PFSK-1 (cell line): ENCODE measurements at regions not wholly inside any gene's neighbourhood (a gene's known extent, or its start where the extent isn't known, plus 50 kb on each side); places are given as distances from the start of the nearest gene placed in this dataset.

Experiments
- FOXP2 ChIP-seq: optimal IDR thresholded peaks from 2 replicates; pipeline ENCODE3; 2011; ENCODE audit warnings: borderline replicate concordance, control low read depth, inconsistent platforms; ENCODE audit not compliant: insufficient read depth; ENCODE audit errors: extremely low read length, extremely low read depth
- POLR2AphosphoS5 ChIP-seq: IDR thresholded peaks from 2 replicates; pipeline ENCODE4 v1.6.1; 2012; ENCODE audit warnings: low read depth, mild to moderate bottlenecking, control low read depth, low read length, moderate library complexity
- SIN3A ChIP-seq: IDR thresholded peaks from 2 replicates; pipeline ENCODE4 v1.6.1; 2012; ENCODE audit warnings: mild to moderate bottlenecking, low read length, moderate library complexity, borderline replicate concordance; ENCODE audit not compliant: insufficient read depth
- TAF1 ChIP-seq: IDR thresholded peaks from 2 replicates; pipeline ENCODE4 v1.6.1; 2012; ENCODE audit warnings: low read length, control low read depth, borderline replicate concordance; ENCODE audit not compliant: insufficient read depth
- TF ChIP-seq, protein P1 (sequence below), 2 experiments: IDR thresholded peaks; 2 replicates each; pipeline versions ENCODE4 v1.6.1 to v1.8.0; 2011 to 2012; ENCODE audit warnings: low read depth in 2 of 2, low read length in 2 of 2, control low read depth in 1 of 2, inconsistent platforms in 1 of 2, mild to moderate bottlenecking in 1 of 2, moderate library complexity in 1 of 2; ENCODE audit not compliant: insufficient read depth in 1 of 2

DNA sequence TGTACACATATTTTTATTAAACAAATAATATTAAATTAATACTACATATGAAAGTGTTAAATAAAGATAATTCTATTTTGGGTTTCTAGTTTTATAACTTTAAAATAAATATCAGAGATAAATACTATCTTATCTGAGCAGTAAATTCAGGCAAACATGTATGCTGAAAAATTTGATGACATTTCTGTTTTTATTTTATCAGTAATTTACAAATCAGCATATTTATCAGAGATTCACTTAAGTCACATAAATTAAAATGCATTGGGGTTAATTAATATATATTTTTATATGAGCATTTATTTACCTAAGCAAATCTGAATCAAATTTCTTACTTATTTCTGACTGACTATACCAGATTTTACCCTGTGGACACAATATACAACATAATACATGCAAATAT, 1499.8 kb downstream of the OTOL1 start:
- TF ChIP-seq, protein P1, sequence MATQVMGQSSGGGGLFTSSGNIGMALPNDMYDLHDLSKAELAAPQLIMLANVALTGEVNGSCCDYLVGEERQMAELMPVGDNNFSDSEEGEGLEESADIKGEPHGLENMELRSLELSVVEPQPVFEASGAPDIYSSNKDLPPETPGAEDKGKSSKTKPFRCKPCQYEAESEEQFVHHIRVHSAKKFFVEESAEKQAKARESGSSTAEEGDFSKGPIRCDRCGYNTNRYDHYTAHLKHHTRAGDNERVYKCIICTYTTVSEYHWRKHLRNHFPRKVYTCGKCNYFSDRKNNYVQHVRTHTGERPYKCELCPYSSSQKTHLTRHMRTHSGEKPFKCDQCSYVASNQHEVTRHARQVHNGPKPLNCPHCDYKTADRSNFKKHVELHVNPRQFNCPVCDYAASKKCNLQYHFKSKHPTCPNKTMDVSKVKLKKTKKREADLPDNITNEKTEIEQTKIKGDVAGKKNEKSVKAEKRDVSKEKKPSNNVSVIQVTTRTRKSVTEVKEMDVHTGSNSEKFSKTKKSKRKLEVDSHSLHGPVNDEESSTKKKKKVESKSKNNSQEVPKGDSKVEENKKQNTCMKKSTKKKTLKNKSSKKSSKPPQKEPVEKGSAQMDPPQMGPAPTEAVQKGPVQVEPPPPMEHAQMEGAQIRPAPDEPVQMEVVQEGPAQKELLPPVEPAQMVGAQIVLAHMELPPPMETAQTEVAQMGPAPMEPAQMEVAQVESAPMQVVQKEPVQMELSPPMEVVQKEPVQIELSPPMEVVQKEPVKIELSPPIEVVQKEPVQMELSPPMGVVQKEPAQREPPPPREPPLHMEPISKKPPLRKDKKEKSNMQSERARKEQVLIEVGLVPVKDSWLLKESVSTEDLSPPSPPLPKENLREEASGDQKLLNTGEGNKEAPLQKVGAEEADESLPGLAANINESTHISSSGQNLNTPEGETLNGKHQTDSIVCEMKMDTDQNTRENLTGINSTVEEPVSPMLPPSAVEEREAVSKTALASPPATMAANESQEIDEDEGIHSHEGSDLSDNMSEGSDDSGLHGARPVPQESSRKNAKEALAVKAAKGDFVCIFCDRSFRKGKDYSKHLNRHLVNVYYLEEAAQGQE (IDR thresholded peaks at IDR 0.05; ENCODE audit: insufficient read depth in 1 of 2, low read depth in 2 of 2, low read length in 2 of 2): no peak
- TF ChIP-seq TAF1: no peak
- no peak for TF ChIP-seq SIN3A
- no peak for TF ChIP-seq POLR2AphosphoS5
- TF ChIP-seq FOXP2: no peak

DNA sequence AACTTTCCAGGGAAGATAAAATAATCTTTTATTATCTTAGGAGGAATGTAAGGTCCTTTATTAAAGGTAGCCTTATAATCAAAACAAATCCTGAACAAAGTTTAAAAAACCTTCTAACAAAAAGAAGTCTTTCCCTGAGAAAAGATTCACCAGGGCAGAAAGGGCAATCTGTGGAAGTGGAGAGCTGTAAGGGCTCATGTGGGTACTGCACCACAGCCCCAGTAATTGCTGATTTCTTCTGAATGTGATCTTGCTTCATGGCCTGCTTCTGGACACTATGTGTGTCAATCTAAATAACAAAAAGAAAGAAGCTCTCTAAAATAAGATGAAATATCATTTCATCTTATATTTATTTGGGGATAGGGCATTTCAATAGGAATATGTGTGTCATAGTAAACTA, 1501.6 kb downstream of the OTOL1 start:
- TF ChIP-seq TAF1 (no peak), SIN3A (no peak), FOXP2 (no peak), POLR2AphosphoS5 (no peak)
- TF ChIP-seq, protein P1 (IDR thresholded peaks at IDR 0.05; ENCODE audit: insufficient read depth in 1 of 2, low read depth in 2 of 2, low read length in 2 of 2): no peak

DNA sequence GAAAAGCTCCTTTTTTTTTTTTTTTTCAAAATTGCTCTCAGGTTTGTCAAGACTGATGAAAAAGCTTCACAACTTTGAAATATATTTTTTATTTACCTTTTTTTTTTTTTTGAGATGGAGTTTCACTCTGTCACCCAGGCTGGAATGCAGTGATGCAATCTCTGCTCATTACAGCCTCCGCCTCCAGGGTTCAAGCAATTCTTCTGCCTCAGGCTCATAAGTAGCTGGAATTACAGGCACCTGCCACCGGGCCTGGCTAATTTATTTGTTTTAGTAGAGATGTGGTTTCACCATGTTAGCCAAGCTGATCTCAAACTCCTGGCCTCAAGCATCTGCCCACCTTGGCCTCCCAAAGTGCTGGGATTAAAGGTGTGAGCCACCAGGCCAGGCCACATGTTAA, 1515.0 kb downstream of the OTOL1 start:
- no peak for TF ChIP-seq FOXP2
- TF ChIP-seq TAF1: no peak
- TF ChIP-seq POLR2AphosphoS5: no peak
- no peak for TF ChIP-seq SIN3A
- TF ChIP-seq, protein P1 (IDR thresholded peaks at IDR 0.05; ENCODE audit: insufficient read depth in 1 of 2, low read depth in 2 of 2, low read length in 2 of 2): no peak

DNA sequence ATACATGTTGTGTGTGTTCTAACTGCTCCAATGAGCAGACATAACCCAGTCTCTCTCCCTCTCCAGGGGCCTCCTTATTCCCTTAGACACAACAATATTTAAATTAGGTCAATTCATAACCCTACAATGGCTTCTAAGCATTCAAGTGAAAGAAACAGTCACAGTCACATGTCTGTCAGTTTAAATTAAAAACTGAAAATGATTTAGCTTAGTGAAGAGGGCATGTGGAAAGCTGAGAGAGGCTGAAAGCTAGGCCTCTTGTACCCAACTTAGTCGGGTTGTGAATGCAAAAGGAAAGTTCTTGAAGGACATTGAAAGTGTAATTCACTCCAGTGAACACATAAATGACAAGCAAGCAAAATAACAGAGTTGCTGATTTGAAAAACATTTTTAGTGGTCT, 1519.6 kb downstream of the OTOL1 start:
- TF ChIP-seq FOXP2 (no peak), TAF1 (no peak), SIN3A (no peak)
- TF ChIP-seq, protein P1 (IDR thresholded peaks at IDR 0.05; ENCODE audit: insufficient read depth in 1 of 2, low read depth in 2 of 2, low read length in 2 of 2): no peak

DNA sequence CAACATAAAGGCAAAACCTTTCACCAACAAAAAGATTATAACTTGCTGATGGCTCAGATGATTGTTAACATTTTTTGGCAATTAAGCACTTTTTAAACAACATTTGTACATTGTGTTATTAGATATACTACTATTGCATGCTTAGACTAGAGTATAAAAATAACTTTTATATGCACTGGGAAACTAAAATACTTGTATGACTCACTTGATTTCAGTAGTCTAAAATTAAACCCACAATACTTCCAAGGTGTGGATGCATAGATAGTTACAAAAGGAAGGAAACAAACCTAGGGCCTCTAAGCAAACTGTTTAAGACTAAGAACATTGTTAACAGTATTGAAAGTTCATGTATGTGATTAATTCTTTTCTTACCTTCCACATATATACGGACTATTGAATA, 1521.5 kb downstream of the OTOL1 start:
- TF ChIP-seq FOXP2: no peak
